Neuronal stem cell (in vitro differentiated cells): ENCODE measurements at regions not wholly inside any gene's neighbourhood (a gene's known extent, or its start where the extent isn't known, plus 50 kb on each side); places are given as distances from the start of the nearest gene placed in this dataset.

Experiments
- DNase-seq: peaks from one replicate; pipeline ENCODE4 v3.0.0-alpha.2; 2013; ENCODE audit warnings: low spot score
- H2AFZ ChIP-seq: one replicate; pipeline ENCODE4 v1.6.1; 2013; ENCODE audit warnings: mild to moderate bottlenecking, low read length, inconsistent platforms
- H2AK5ac ChIP-seq: 2 replicates; pipeline ENCODE4 v1.6.1; 2013; ENCODE audit warnings: low read depth, mild to moderate bottlenecking, inconsistent platforms, low read length, moderate library complexity, mixed read lengths
- H2BK120ac ChIP-seq: 2 replicates; pipeline ENCODE4 v1.6.1; 2013; ENCODE audit warnings: low read depth, mild to moderate bottlenecking, inconsistent platforms, low read length, moderate library complexity, mixed read lengths
- H2BK12ac ChIP-seq: one replicate; pipeline ENCODE4 v1.6.1; 2013; ENCODE audit warnings: low read length, inconsistent platforms
- H2BK15ac ChIP-seq: 2 replicates; pipeline ENCODE4 v1.6.1; 2013; ENCODE audit warnings: mild to moderate bottlenecking, low read length, inconsistent platforms, mixed read lengths
- H2BK5ac ChIP-seq: one replicate; pipeline ENCODE4 v1.6.1; 2013; ENCODE audit warnings: inconsistent platforms, mild to moderate bottlenecking, low read length, moderate library complexity
- H3K14ac ChIP-seq: one replicate; pipeline ENCODE4 v1.6.1; 2013; ENCODE audit warnings: low read length, inconsistent platforms
- H3K18ac ChIP-seq: 2 replicates; pipeline ENCODE4 v1.6.1; 2013; ENCODE audit warnings: low read length, inconsistent platforms
- H3K23ac ChIP-seq: 2 replicates; pipeline ENCODE4 v1.6.1; 2013; ENCODE audit warnings: low read depth, mild to moderate bottlenecking, mixed read lengths, low read length, inconsistent platforms; ENCODE audit not compliant: poor library complexity
- H3K27ac ChIP-seq: replicated peaks from 3 replicates; pipeline ENCODE4 v1.5.1; 2013; ENCODE audit warnings: low read length, inconsistent platforms
- H3K27me3 ChIP-seq, 3 experiments: 2 replicates each; pipeline ENCODE4 v1.6.1; 2013; ENCODE audit warnings: low read length in 3 of 3, mild to moderate bottlenecking in 2 of 3, inconsistent platforms in 1 of 3, low read depth in 1 of 3, mixed read lengths in 1 of 3, moderate library complexity in 1 of 3; ENCODE audit not compliant: control insufficient read depth in 3 of 3, insufficient read depth in 3 of 3
- H3K36me3 ChIP-seq, 2 donors: replicated peaks in 1 of 2; 2 replicates each; pipeline ENCODE4 v1.6.1; 2013; ENCODE audit warnings: low read length in 2 of 2; ENCODE audit not compliant: control insufficient read depth in 2 of 2, insufficient read depth in 2 of 2
- H3K4ac ChIP-seq: 2 replicates; pipeline ENCODE4 v1.6.1; 2013; ENCODE audit warnings: inconsistent platforms, mild to moderate bottlenecking, low read length, moderate library complexity
- H3K4me1 ChIP-seq, 2 donors: 1 replicate in 1 of 2; 2 replicates in 1 of 2; pipeline ENCODE4 v1.6.1; 2013; ENCODE audit warnings: low read length in 2 of 2, low read depth in 1 of 2; ENCODE audit not compliant: control insufficient read depth in 2 of 2, insufficient read depth in 1 of 2
- H3K4me2 ChIP-seq: one replicate; pipeline ENCODE4 v1.6.1; 2013; ENCODE audit warnings: mild to moderate bottlenecking, low read length, inconsistent platforms; ENCODE audit not compliant: insufficient read depth, poor library complexity, severe bottlenecking
- H3K4me3 ChIP-seq, 2 donors: 2 replicates each; pipeline ENCODE4 v1.5.1; 2013; ENCODE audit warnings: low read length in 2 of 2, mild to moderate bottlenecking in 2 of 2, inconsistent platforms in 1 of 2, moderate library complexity in 1 of 2
- H3K79me1 ChIP-seq: one replicate; pipeline ENCODE4 v1.6.1; 2013; ENCODE audit warnings: low read depth, mild to moderate bottlenecking, inconsistent platforms, low read length, moderate library complexity
- H3K9ac ChIP-seq: one replicate; pipeline ENCODE4 v1.6.1; 2013; ENCODE audit warnings: mild to moderate bottlenecking, low read depth, low read length, inconsistent platforms; ENCODE audit not compliant: poor library complexity
- H3K9me3 ChIP-seq, 2 donors: replicated peaks in 1 of 2; 2 replicates each; pipeline versions ENCODE3 to v1.6.1; 2013; ENCODE audit warnings: low read length in 2 of 2, mild to moderate bottlenecking in 2 of 2, inconsistent platforms in 1 of 2, low read depth in 1 of 2, mixed read lengths in 1 of 2, moderate library complexity in 1 of 2; ENCODE audit not compliant: control insufficient read depth in 2 of 2, insufficient read depth in 1 of 2
- H4K8ac ChIP-seq: one replicate; pipeline ENCODE4 v1.6.1; 2013; ENCODE audit warnings: low read depth, mild to moderate bottlenecking, inconsistent platforms, low read length, moderate library complexity
- H4K91ac ChIP-seq: one replicate; pipeline ENCODE4 v1.6.1; 2013; ENCODE audit warnings: low read length, low read depth, mild to moderate bottlenecking, inconsistent platforms; ENCODE audit not compliant: poor library complexity
- WGBS, 2 donors: extraction: QIAGEN DNeasy Blood & Tissue Kit; methylation state at CpG; one replicate each; pipeline ENCODE4 v1.1.7; 2013; ENCODE audit warnings: missing lambda C conversion rate in 2 of 2, mixed read lengths in 1 of 2; ENCODE audit not compliant: insufficient read length in 2 of 2, insufficient replicate concordance in 1 of 2; ENCODE audit errors: extremely low coverage in 2 of 2; 5-methylcytosine and 5-hydroxymethylcytosine counted together

GRCh38 chr10:107554333-107554732 is 389.8 kb upstream of the SORCS1 start:
- Histone ChIP-seq H3K23ac (no peak overlapping the region), H3K14ac (no peak overlapping the region), H3K27ac (no peak overlapping the region), H3K36me3 (no peaks in the 10 kb centered on the region), H3K27me3 (no peaks in the 10 kb centered on the region), H4K8ac (no peak overlapping the region), H3K4ac (no peak overlapping the region), H3K4me2 (no peak overlapping the region), H3K9ac (no peak overlapping the region), H2BK15ac (no peak overlapping the region), H3K4me1 (no peaks in the 10 kb centered on the region), H2AFZ (no peak overlapping the region), H2BK5ac (no peak overlapping the region), H3K18ac (no peak overlapping the region), H2BK120ac (no peak overlapping the region), H3K4me3 (no peak overlapping the region), H3K9me3 (no peaks in the 10 kb centered on the region), H4K91ac (no peak overlapping the region), H2BK12ac (no peak overlapping the region), H3K79me1 (no peaks in the 10 kb centered on the region), H2AK5ac (no peak overlapping the region)
- no CpG with 5 or more reads among the region's 1 CpG for WGBS, 2 donors
- DNase-seq, result no peak

- DNase-seq, result no peak
- no peak overlapping the region for H3K18ac ChIP-seq
- H3K9ac ChIP-seq, result no peak overlapping the region
- no peak overlapping the region for H3K4ac ChIP-seq
- H2BK15ac ChIP-seq, result no peak overlapping the region
- H3K79me1 ChIP-seq, result no peaks in the 10 kb centered on the region
- no peak overlapping the region for H3K23ac ChIP-seq
- peaks cover 0 to under 1% of the 10 kb centered on the region in 2 donors for H3K4me1 ChIP-seq
- H2AFZ ChIP-seq, result no peak overlapping the region
- H2BK12ac ChIP-seq, result no peak overlapping the region
- no peak overlapping the region for H3K4me3 ChIP-seq
- no peak overlapping the region for H3K14ac ChIP-seq
- H3K36me3 ChIP-seq, result no peaks in the 10 kb centered on the region
- no peak overlapping the region for H3K27ac ChIP-seq
- H4K8ac ChIP-seq, result no peak overlapping the region
- no peaks in the 10 kb centered on the region for H3K9me3 ChIP-seq
- H3K27me3 ChIP-seq, result no peaks in the 10 kb centered on the region
- H2BK5ac ChIP-seq, result no peak overlapping the region
- no peak overlapping the region for H2BK120ac ChIP-seq
- H3K4me2 ChIP-seq, result no peak overlapping the region
- no peak overlapping the region for H2AK5ac ChIP-seq
- H4K91ac ChIP-seq, result no peak overlapping the region
- WGBS, 2 donors, result no CpG with 5 or more reads among the region's 1 CpG
These were observed 389.0 kb upstream of the SORCS1 start for GRCh38 chr10:107553470-107553869.

GRCh38 chr10:107552963-107553362 is 388.5 kb upstream of the SORCS1 start:
- Histone ChIP-seq H3K27me3 (no peaks in the 10 kb centered on the region), H3K4me1 (peaks cover 0 to 3% of the 10 kb centered on the region in 2 donors), H3K23ac (no peak overlapping the region), H2AFZ (no peak overlapping the region), H3K18ac (no peak overlapping the region), H2BK5ac (no peak overlapping the region), H3K27ac (no peak overlapping the region), H4K91ac (no peak overlapping the region), H3K9ac (no peak overlapping the region), H2BK120ac (no peak overlapping the region), H2AK5ac (no peak overlapping the region), H3K36me3 (no peaks in the 10 kb centered on the region), H2BK12ac (no peak overlapping the region), H3K4ac (no peak overlapping the region), H2BK15ac (no peak overlapping the region), H3K9me3 (no peaks in the 10 kb centered on the region), H3K4me2 (no peak overlapping the region), H3K79me1 (no peaks in the 10 kb centered on the region), H3K4me3 (no peak overlapping the region), H3K14ac (no peak overlapping the region), H4K8ac (no peak overlapping the region)
- DNase-seq, result no peak
- no CpG with 5 or more reads among the region's 2 CpGs for WGBS, 2 donors

GRCh38 chr10:107548301-107548700 is 383.8 kb upstream of the SORCS1 start:
- no peak overlapping the region for H3K4me2 ChIP-seq
- H3K18ac ChIP-seq, result no peak overlapping the region
- H2BK5ac ChIP-seq, result no peak overlapping the region
- H3K9ac ChIP-seq, result no peak overlapping the region
- H2AK5ac ChIP-seq, result no peak overlapping the region
- no peak overlapping the region for H3K4ac ChIP-seq
- H2BK12ac ChIP-seq, result no peak overlapping the region
- no peak overlapping the region for H3K14ac ChIP-seq
- H4K8ac ChIP-seq, result no peak overlapping the region
- H2AFZ ChIP-seq, result no peak overlapping the region
- H3K23ac ChIP-seq, result no peak overlapping the region
- no peak overlapping the region for H3K27ac ChIP-seq
- H3K4me3 ChIP-seq, result no peak overlapping the region
- peaks cover 0 to 3% of the 10 kb centered on the region in 2 donors for H3K4me1 ChIP-seq
- no peaks in the 10 kb centered on the region for H3K9me3 ChIP-seq
- H2BK120ac ChIP-seq, result no peak overlapping the region
- H3K27me3 ChIP-seq, result no peaks in the 10 kb centered on the region
- H3K79me1 ChIP-seq, result no peaks in the 10 kb centered on the region
- H4K91ac ChIP-seq, result no peak overlapping the region
- H2BK15ac ChIP-seq, result no peak overlapping the region
- WGBS, 2 donors, result no CpG with 5 or more reads among the region's 4 CpGs
- H3K36me3 ChIP-seq, result no peaks in the 10 kb centered on the region
- DNase-seq, result no peak
